Skeletal muscle satellite cell (primary cell): ENCODE measurements at regions not wholly inside any gene's neighbourhood (a gene's known extent, or its start where the extent isn't known, plus 50 kb on each side); places are given as distances from the start of the nearest gene placed in this dataset.

Source experiments
- H3K27me3 ChIP-seq: 2 replicates; pipeline ENCODE4 v1.7.0; 2013; ENCODE audit warnings: low read length; ENCODE audit not compliant: control insufficient read depth, insufficient read depth
- H3K36me3 ChIP-seq: 2 replicates; pipeline ENCODE4 v1.7.0; 2013; ENCODE audit warnings: mild to moderate bottlenecking, control low read depth, low read length; ENCODE audit not compliant: insufficient read depth
- H3K4me1 ChIP-seq: 2 replicates; pipeline ENCODE4 v1.7.0; 2013; ENCODE audit warnings: low read length; ENCODE audit not compliant: control insufficient read depth, insufficient read depth
- H3K4me2 ChIP-seq: 2 replicates; pipeline ENCODE4 v1.7.0; 2013; ENCODE audit warnings: mild to moderate bottlenecking, low read length
- H3K4me3 ChIP-seq: 2 replicates; pipeline ENCODE4 v1.7.0; 2013; ENCODE audit warnings: low read length
- H3K9ac ChIP-seq: 2 replicates; pipeline ENCODE4 v1.7.0; 2013; ENCODE audit warnings: mild to moderate bottlenecking, low read depth, low read length, moderate library complexity
- H3K9me3 ChIP-seq: replicated peaks from 2 replicates; pipeline ENCODE4 v1.7.0; 2013; ENCODE audit warnings: mild to moderate bottlenecking, control low read depth, low read length

GRCh38 chr4:132865458-132865857 lies 283.6 kb upstream of the PCDH10 start:
- no peak overlapping the region for H3K9ac ChIP-seq
- no peak overlapping the region for H3K4me3 ChIP-seq
- no peaks in the 10 kb centered on the region for H3K4me1 ChIP-seq
- H3K9me3 ChIP-seq, result peaks cover under 1% of the 10 kb centered on the region
- H3K4me2 ChIP-seq, result no peak overlapping the region
- H3K27me3 ChIP-seq, result no peaks in the 10 kb centered on the region
- H3K36me3 ChIP-seq, result no peaks in the 10 kb centered on the region

GRCh38 chr4:132865922-132866321 lies 283.2 kb upstream of the PCDH10 start:
- peaks cover 5% of the 10 kb centered on the region for H3K9me3 ChIP-seq
- no peak overlapping the region for H3K9ac ChIP-seq
- H3K4me1 ChIP-seq, result no peaks in the 10 kb centered on the region
- no peak overlapping the region for H3K4me2 ChIP-seq
- no peaks in the 10 kb centered on the region for H3K27me3 ChIP-seq
- no peak overlapping the region for H3K4me3 ChIP-seq
- H3K36me3 ChIP-seq, result no peaks in the 10 kb centered on the region

GRCh38 chr4:132866616-132867015 lies 282.5 kb upstream of the PCDH10 start:
- Histone ChIP-seq H3K4me1 (no peaks in the 10 kb centered on the region), H3K9me3 (peaks cover 5% of the 10 kb centered on the region), H3K36me3 (no peaks in the 10 kb centered on the region), H3K27me3 (no peaks in the 10 kb centered on the region), H3K4me3 (no peak overlapping the region), H3K9ac (no peak overlapping the region), H3K4me2 (no peak overlapping the region)

- no peaks in the 10 kb centered on the region for H3K9me3 ChIP-seq
- no peaks in the 10 kb centered on the region for H3K4me1 ChIP-seq
- H3K36me3 ChIP-seq, result no peaks in the 10 kb centered on the region
- no peaks in the 10 kb centered on the region for H3K27me3 ChIP-seq
- no peak overlapping the region for H3K4me3 ChIP-seq
- no peak overlapping the region for H3K9ac ChIP-seq
- no peak overlapping the region for H3K4me2 ChIP-seq
Measured at GRCh38 chr4:132893787-132894186, 255.3 kb upstream of the PCDH10 start.

- Histone ChIP-seq H3K9ac (no peak overlapping the region), H3K4me3 (no peak overlapping the region), H3K4me2 (no peak overlapping the region), H3K9me3 (no peaks in the 10 kb centered on the region), H3K4me1 (no peaks in the 10 kb centered on the region), H3K36me3 (no peaks in the 10 kb centered on the region), H3K27me3 (no peaks in the 10 kb centered on the region)
Measured at GRCh38 chr4:132901224-132901623, 247.9 kb upstream of the PCDH10 start.

- H3K27me3 ChIP-seq, result no peaks in the 10 kb centered on the region
- H3K4me3 ChIP-seq, result no peak overlapping the region
- no peak overlapping the region for H3K4me2 ChIP-seq
- no peaks in the 10 kb centered on the region for H3K9me3 ChIP-seq
- no peak overlapping the region for H3K9ac ChIP-seq
- H3K36me3 ChIP-seq, result no peaks in the 10 kb centered on the region
- no peaks in the 10 kb centered on the region for H3K4me1 ChIP-seq
Measured at GRCh38 chr4:132910229-132910748, 238.8 kb upstream of the PCDH10 start.

GRCh38 chr4:132918096-132918495 lies 231.0 kb upstream of the PCDH10 start:
- Histone ChIP-seq H3K36me3 (no peaks in the 10 kb centered on the region), H3K9me3 (no peaks in the 10 kb centered on the region), H3K4me2 (no peak overlapping the region), H3K27me3 (no peaks in the 10 kb centered on the region), H3K4me1 (no peaks in the 10 kb centered on the region), H3K4me3 (no peak overlapping the region), H3K9ac (no peak overlapping the region)

- Histone ChIP-seq H3K4me3 (no peak overlapping the region), H3K36me3 (no peaks in the 10 kb centered on the region), H3K4me1 (no peaks in the 10 kb centered on the region), H3K27me3 (no peaks in the 10 kb centered on the region), H3K4me2 (no peak overlapping the region), H3K9ac (no peak overlapping the region), H3K9me3 (no peaks in the 10 kb centered on the region)
Measured at GRCh38 chr4:132923516-132923915, 225.6 kb upstream of the PCDH10 start.

- no peaks in the 10 kb centered on the region for H3K4me1 ChIP-seq
- H3K27me3 ChIP-seq, result no peaks in the 10 kb centered on the region
- H3K9me3 ChIP-seq, result peaks cover 5% of the 10 kb centered on the region
- no peak overlapping the region for H3K9ac ChIP-seq
- H3K4me2 ChIP-seq, result no peak overlapping the region
- H3K4me3 ChIP-seq, result no peak overlapping the region
- H3K36me3 ChIP-seq, result no peaks in the 10 kb centered on the region
Measured at GRCh38 chr4:132934911-132935310, 214.2 kb upstream of the PCDH10 start.

- Histone ChIP-seq H3K4me3 (no peak overlapping the region), H3K4me2 (no peak overlapping the region), H3K9me3 (peaks cover 8% of the 10 kb centered on the region), H3K4me1 (no peaks in the 10 kb centered on the region), H3K27me3 (no peaks in the 10 kb centered on the region), H3K36me3 (no peaks in the 10 kb centered on the region), H3K9ac (no peak overlapping the region)
Measured at GRCh38 chr4:132955146-132955545, 193.9 kb upstream of the PCDH10 start.

GRCh38 chr4:132956962-132957361 lies 192.1 kb upstream of the PCDH10 start:
- Histone ChIP-seq H3K4me2 (no peak overlapping the region), H3K9me3 (peaks cover 14% of the 10 kb centered on the region), H3K36me3 (no peaks in the 10 kb centered on the region), H3K27me3 (no peaks in the 10 kb centered on the region), H3K9ac (no peak overlapping the region), H3K4me3 (no peak overlapping the region), H3K4me1 (no peaks in the 10 kb centered on the region)

GRCh38 chr4:132958457-132959263 lies 190.4 kb upstream of the PCDH10 start:
- H3K9ac ChIP-seq, result no peak overlapping the region
- no peaks in the 10 kb centered on the region for H3K27me3 ChIP-seq
- H3K4me2 ChIP-seq, result no peak overlapping the region
- H3K4me3 ChIP-seq, result no peak overlapping the region
- H3K9me3 ChIP-seq, result peaks cover 14% of the 10 kb centered on the region
- H3K36me3 ChIP-seq, result no peaks in the 10 kb centered on the region
- no peaks in the 10 kb centered on the region for H3K4me1 ChIP-seq
